Cardiac fibroblast (primary cell): ENCODE measurements at regions not wholly inside any gene's neighbourhood (a gene's known extent, or its start where the extent isn't known, plus 50 kb on each side); places are given as distances from the start of the nearest gene placed in this dataset.

Experiments
- DNase-seq, 2 donors: peaks; one replicate each; pipeline versions ENCODE4 v3.0.0 to v3.0.0-alpha.2; 2010; ENCODE audit warnings: low read depth in 2 of 2
- H3K4me3 ChIP-seq, 2 donors: replicated peaks in 1 of 2; 1 replicate in 1 of 2; 2 replicates in 1 of 2; pipeline ENCODE4 v1.5.1; 2011; ENCODE audit warnings: low read depth in 2 of 2, low read length in 2 of 2, mild to moderate bottlenecking in 2 of 2, moderate library complexity in 1 of 2
- CTCF ChIP-seq: IDR thresholded peaks from one replicate; pipeline ENCODE4 v1.5.1; 2011; ENCODE audit warnings: low read depth, mild to moderate bottlenecking, low read length, inconsistent platforms

GRCh38 chr1:208842451-208842850 lies 598.3 kb upstream of the PLXNA2 start:
- TF ChIP-seq CTCF: no peak
- no peak for DNase-seq
- no peak overlapping the region for H3K4me3 ChIP-seq

GRCh38 chr1:208844158-208844557 lies 600.0 kb upstream of the PLXNA2 start:
- no peak overlapping the region for H3K4me3 ChIP-seq
- no peak for DNase-seq
- no peak for TF ChIP-seq CTCF

GRCh38 chr1:208848854-208849253 lies 604.7 kb upstream of the PLXNA2 start:
- no peak overlapping the region for H3K4me3 ChIP-seq
- DNase-seq: no peak
- TF ChIP-seq CTCF: no peak

GRCh38 chr1:208850442-208850841 lies 606.3 kb upstream of the PLXNA2 start:
- no peak for TF ChIP-seq CTCF
- DNase-seq: no peak
- no peak overlapping the region for H3K4me3 ChIP-seq

- no peak for TF ChIP-seq CTCF
- DNase-seq: no peak
- H3K4me3 ChIP-seq: no peak overlapping the region
Measured at GRCh38 chr1:208851366-208851765, 607.2 kb upstream of the PLXNA2 start.

GRCh38 chr1:208852911-208853310 lies 608.7 kb upstream of the PLXNA2 start:
- no peak overlapping the region for H3K4me3 ChIP-seq
- TF ChIP-seq CTCF: no peak
- DNase-seq: no peak

GRCh38 chr1:208855403-208855802 lies 611.2 kb upstream of the PLXNA2 start:
- no peak overlapping the region for H3K4me3 ChIP-seq
- no peak for TF ChIP-seq CTCF
- DNase-seq: no peak
